ENCODE measurements at regions not wholly inside any gene's neighbourhood (a gene's known extent, or its start where the extent isn't known, plus 50 kb on each side); places are given as distances from the start of the nearest gene placed in this dataset.

DNA sequence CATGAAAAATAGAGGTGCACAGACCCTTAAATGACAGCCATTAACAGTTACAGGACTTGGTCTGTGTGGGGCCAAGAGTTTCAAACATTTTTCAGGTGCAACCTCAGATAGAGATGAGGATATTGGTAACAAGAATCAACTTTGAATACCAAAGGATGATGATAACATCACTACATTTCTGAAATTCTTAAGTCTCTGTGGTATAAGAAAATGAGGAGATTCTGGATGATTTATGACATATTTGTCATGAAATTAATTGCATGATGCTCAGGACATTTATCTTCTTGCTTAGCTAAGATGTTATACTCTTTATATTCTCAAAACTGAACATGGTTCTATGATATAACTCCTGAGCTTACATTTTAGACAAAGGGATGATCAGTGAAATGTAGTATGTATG is 471.8 kb upstream of the CWC22 start:
- Histone ChIP-seq H4K20me1 (ENCODE audit: insufficient read depth, low read length) (no peaks in the 10 kb centered on the region), H3K4me1 (ENCODE audit: low read length) (no peaks in the 10 kb centered on the region), H3K27ac (ENCODE audit: low read length) (no peak overlapping the region), H3K27me3 (replicated peaks; ENCODE audit: insufficient read depth, low read length) (no peaks in the 10 kb centered on the region), H3K79me2 (ENCODE audit: low read length) (no peaks in the 10 kb centered on the region), H3K9me2 (replicated peaks; ENCODE audit: insufficient read depth, low read length) (no peaks in the 10 kb centered on the region), H3K4me2 (ENCODE audit: low read depth, low read length) (no peak overlapping the region), H2AFZ (ENCODE audit: low read length) (no peak overlapping the region), H3K36me3 (replicated peaks; ENCODE audit: insufficient read depth, low read length) (no peaks in the 10 kb centered on the region), H3F3A (ENCODE audit: insufficient read depth, low read length) (no peaks in the 10 kb centered on the region), H3K4me3 (ENCODE audit: low read length) (no peak overlapping the region), H3K9me3 (replicated peaks; ENCODE audit: insufficient read depth, low read length) (no peaks in the 10 kb centered on the region), H3K9ac (ENCODE audit: low read length) (no peak overlapping the region)
- DNase-seq = no peak
- TF ChIP-seq EZH2phosphoT487 (IDR thresholded peaks at IDR 0.05; ENCODE audit: low read length) (no peak), CTCF (IDR thresholded peaks at IDR 0.05; ENCODE audit: low read length) (no peak), EZH2 (optimal IDR thresholded peaks at IDR 0.05; ENCODE audit: low read depth, low read length) (no peak)

- no peak overlapping the region for H3K4me2 ChIP-seq (ENCODE audit: low read depth, low read length)
- no peaks in the 10 kb centered on the region for H3F3A ChIP-seq (ENCODE audit: insufficient read depth, low read length)
- no peaks in the 10 kb centered on the region for H3K9me3 ChIP-seq (replicated peaks; ENCODE audit: insufficient read depth, low read length)
- H3K9ac ChIP-seq (ENCODE audit: low read length) = no peak overlapping the region
- H3K4me1 ChIP-seq (ENCODE audit: low read length) = no peaks in the 10 kb centered on the region
- no peaks in the 10 kb centered on the region for H3K79me2 ChIP-seq (ENCODE audit: low read length)
- no peaks in the 10 kb centered on the region for H3K9me2 ChIP-seq (replicated peaks; ENCODE audit: insufficient read depth, low read length)
- no peaks in the 10 kb centered on the region for H4K20me1 ChIP-seq (ENCODE audit: insufficient read depth, low read length)
- no peak overlapping the region for H3K27ac ChIP-seq (ENCODE audit: low read length)
- H3K4me3 ChIP-seq (ENCODE audit: low read length) = no peak overlapping the region
- no peaks in the 10 kb centered on the region for H3K27me3 ChIP-seq (replicated peaks; ENCODE audit: insufficient read depth, low read length)
- no peak for DNase-seq
- H3K36me3 ChIP-seq (replicated peaks; ENCODE audit: insufficient read depth, low read length) = no peaks in the 10 kb centered on the region
- TF ChIP-seq EZH2 (optimal IDR thresholded peaks at IDR 0.05; ENCODE audit: low read depth, low read length) (no peak), EZH2phosphoT487 (IDR thresholded peaks at IDR 0.05; ENCODE audit: low read length) (no peak), CTCF (IDR thresholded peaks at IDR 0.05; ENCODE audit: low read length) (no peak)
- no peak overlapping the region for H2AFZ ChIP-seq (ENCODE audit: low read length)
These were observed 467.6 kb upstream of the CWC22 start for GRCh38 chr2:180474716-180475115.

- Histone ChIP-seq H3K4me2 (ENCODE audit: low read depth, low read length) (no peak overlapping the region), H3K79me2 (ENCODE audit: low read length) (no peaks in the 10 kb centered on the region), H3F3A (ENCODE audit: insufficient read depth, low read length) (no peaks in the 10 kb centered on the region), H3K9me2 (replicated peaks; ENCODE audit: insufficient read depth, low read length) (no peaks in the 10 kb centered on the region), H3K9me3 (replicated peaks; ENCODE audit: insufficient read depth, low read length) (no peaks in the 10 kb centered on the region), H3K27me3 (replicated peaks; ENCODE audit: insufficient read depth, low read length) (no peaks in the 10 kb centered on the region), H2AFZ (ENCODE audit: low read length) (no peak overlapping the region), H3K27ac (ENCODE audit: low read length) (no peak overlapping the region), H3K4me3 (ENCODE audit: low read length) (no peak overlapping the region), H3K9ac (ENCODE audit: low read length) (no peak overlapping the region), H4K20me1 (ENCODE audit: insufficient read depth, low read length) (no peaks in the 10 kb centered on the region), H3K36me3 (replicated peaks; ENCODE audit: insufficient read depth, low read length) (no peaks in the 10 kb centered on the region), H3K4me1 (ENCODE audit: low read length) (no peaks in the 10 kb centered on the region)
- no peak for TF ChIP-seq EZH2phosphoT487 (IDR thresholded peaks at IDR 0.05; ENCODE audit: low read length)
- no peak for TF ChIP-seq CTCF (IDR thresholded peaks at IDR 0.05; ENCODE audit: low read length)
- TF ChIP-seq EZH2 (optimal IDR thresholded peaks at IDR 0.05; ENCODE audit: low read depth, low read length) = no peak
- no peak for DNase-seq
These were observed 466.4 kb upstream of the CWC22 start for GRCh38 chr2:180473456-180473855.
